NCI-H1048 (cell line): ENCODE measurements at regions not wholly inside any gene's neighbourhood (a gene's known extent, or its start where the extent isn't known, plus 50 kb on each side); places are given as distances from the start of the nearest gene placed in this dataset.
"Not testable (repeated sequence)": the region's sequence is repeated elsewhere in the genome, so short reads cannot be mapped to it uniquely, and the experiment has no call there.

Experiments used
- DNase-seq: peaks from one replicate; lab custom pipeline; 2025; lab: John Stamatoyannopoulos, UW

DNA sequence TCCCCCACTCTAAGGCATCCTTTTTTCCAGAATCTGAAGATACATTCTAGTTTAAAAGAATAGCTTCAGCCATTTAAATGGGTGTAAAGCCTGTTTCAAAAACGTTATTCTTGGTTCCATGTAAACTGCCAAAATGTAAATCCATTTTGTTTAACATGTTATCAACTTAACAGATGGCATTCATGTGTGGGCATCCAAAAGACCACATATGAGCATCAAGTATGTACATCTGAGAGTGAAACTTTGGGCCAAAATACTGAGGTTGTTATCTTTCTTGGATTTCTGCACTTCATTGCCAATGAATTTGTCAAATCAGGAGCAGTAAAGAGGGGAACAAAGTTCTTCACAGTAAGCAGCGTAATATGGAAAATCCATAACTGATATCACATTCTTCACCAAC is 395.4 kb downstream of the ZNF804A start:
- DNase-seq, result no peak

DNA sequence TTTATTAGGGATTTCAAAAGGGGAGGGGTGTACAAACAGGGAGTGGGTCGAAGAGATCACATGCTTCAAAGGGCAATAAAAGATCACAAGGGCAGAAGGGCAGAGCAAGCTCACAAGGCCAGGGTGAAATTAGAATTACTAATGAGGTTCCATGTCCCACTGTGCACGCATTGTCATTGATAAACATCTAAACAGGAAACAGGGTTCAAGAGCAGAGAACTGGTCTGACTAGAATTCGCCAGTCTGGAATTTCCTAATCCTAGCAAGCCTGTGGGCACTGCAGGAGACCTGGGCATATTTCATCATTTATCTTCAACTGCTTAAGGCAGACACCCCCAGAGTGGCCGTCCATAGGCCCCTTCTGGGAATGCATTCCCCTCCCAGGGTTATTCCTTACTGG is 408.2 kb downstream of the ZNF804A start:
- DNase-seq, result no peak

DNA sequence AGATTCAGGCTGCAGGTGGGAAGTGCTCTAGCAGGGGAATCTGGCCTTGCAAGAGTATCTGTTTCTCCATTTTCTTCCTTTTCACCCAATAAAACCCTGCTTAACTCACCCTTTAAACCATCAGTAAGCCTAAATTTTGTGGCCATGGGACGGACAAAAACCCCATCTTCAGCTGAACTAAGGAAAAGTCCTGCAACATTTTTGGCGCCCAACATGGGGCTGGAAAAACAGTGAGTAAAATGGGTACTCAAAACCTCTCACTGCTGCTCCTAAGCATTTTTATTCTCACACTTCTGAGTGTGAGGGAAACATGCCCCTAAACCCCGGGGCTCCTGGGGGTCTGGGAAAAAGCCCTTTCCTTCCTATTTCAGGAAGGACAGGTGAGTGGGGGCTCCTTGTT is 414.3 kb downstream of the ZNF804A start:
- no peak for DNase-seq

DNA sequence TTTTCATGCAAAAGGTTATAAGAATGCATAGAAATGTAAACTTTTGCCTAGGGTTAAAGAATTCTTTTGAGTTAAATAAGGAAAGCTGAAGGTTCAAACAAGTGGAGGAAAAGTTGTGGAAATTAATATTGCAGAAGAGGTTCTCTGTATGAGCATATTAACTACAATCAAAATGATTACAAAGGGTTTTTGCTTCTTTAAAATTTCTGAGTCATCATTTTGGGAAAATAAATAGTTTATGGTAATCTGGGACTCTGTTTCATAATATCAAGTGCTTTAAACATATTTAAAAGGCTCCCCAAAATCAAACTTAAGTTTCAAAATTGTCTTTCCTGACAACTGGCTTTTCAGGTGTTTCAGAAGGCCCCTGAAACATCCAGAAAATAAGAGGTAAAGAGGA is 415.7 kb downstream of the ZNF804A start:
- no peak for DNase-seq

DNA sequence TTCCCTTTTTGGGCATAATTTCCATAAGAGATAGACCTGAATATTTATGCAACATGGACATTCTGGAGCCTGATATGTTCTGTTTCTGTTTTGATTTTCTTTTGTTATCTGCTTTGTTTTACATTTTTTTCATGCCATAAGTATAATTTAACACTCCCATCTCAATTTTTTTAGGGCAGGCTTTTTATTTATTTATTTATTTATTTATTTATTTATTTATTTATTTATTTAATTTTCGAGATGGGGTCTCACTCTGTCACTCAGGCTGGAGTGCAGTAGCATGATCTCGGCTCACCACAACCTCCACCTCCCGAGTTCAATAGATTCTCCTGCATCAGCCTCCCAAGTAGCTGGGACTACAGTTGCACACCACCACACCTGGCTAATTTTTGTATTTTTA is 427.6 kb downstream of the ZNF804A start:
- not testable (repeated sequence) for DNase-seq

DNA sequence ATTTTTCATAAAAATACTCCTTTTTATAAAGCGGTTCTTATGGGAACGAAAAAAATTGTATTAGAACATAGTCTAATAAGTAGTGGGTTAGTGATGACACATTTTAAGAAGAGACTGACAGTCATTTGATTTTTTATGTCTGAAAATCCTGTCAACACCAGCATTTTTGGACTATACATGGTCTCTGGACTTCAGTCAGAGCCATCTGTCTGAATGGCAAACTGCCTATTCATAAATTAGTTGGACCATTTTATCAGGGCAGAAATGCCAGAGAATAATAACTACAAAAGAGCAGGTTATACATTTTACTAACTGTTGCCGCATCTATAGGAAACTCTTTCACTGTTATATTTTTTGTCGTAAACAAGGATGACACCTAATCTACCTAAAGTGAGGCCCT is 437.6 kb downstream of the ZNF804A start:
- no peak for DNase-seq

DNA sequence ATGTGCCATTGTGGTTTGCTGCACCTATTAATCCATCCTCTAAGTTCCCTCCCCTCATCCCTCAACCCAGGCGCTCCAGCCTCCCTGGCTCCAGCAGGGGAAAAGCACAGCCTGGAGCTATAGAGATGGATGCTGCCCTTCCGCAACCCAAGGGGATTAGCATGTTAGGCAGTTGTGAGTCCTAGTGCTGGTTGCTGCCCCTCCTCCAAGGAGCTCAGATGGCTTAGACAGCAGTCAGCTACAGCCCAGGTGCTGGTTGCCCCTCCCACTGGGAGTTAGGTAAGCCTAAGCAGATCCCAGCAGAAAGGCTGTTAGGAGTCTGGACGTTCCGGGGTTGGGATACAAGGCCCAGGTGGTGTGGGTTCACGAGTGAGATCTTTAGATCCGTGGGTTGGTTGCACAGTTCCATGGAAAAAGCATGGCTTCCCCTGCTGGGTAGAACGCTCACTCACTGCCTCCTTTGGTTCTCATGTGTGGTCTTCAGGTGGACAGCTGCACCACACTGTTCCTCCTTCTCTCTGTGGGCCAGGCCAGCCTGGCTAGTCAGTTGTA is 446.1 kb downstream of the ZNF804A start:
- DNase-seq, result no peak

DNA sequence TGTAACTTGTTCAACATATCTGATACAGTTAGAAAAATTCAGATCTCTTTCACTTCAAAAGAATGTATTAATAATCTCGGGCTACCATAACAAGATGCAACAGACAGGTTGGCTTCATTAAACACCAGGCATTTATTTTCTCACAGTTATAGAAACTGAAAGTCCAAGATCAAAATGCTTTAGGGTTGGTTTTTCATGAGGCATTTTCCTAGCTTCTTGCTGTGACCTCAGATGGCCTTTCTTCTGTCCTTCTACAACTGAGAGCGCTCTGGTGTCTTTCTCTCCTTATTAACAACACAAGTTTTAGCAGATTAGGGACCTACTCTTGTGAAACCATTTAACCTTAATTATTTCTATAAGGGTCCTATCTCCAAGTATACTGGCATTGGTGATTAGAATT is 452.5 kb downstream of the ZNF804A start:
- no peak for DNase-seq

DNA sequence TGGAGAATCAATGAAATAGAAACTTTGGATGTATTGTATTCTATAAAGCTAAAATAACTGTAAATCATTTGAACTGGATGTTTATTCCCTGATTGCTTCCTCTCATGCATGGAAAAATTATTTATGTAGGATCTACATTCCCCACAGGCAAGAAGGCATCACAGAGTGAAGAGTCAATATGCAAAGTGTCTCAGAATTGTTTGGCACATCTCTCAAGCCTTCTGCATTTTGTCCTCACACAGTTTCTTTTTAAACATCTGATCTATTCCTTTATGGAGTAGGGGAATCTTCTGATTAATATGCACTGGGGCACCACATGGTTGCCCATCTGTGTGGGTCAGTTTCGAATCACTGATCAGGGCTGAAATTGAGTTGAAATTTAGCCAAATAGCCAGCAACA is 465.4 kb downstream of the ZNF804A start:
- DNase-seq, result no peak

DNA sequence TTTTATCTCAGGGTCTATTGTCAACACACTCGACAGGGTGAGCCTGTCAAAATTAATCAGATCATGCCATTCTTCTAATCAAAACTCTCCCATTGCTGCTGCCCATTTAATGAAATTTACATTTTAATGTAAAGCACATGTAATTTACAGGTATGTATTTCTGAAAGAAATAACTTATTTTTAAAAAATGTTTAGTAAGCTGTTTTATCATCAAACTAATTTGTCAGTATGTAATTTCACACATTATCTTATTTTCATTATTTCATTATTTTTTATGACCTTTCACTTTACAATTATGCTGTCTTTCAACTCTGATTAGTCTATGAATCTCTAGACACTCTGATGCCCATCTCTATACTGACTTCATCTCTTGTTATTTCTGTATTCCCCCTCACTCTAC is 467.8 kb downstream of the ZNF804A start:
- DNase-seq, result no peak

DNA sequence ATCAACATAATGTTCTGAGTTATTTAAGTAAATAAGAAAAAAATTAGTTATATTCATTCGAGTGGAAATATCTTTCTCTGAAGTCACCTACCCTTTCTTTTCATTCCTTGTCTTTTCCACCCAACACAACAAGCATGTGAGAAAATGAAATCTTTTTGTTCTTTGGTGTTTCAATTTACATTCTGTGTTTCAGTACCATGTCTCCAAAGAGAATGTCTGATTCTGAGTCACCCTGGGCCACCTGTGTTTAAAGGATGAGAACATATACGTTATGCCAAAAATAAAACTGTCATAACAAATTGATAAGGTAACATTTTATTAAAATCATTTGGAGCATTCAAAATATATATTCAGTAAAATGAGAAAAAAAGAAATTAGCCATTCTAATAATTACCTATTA is 470.8 kb downstream of the ZNF804A start:
- no peak for DNase-seq

DNA sequence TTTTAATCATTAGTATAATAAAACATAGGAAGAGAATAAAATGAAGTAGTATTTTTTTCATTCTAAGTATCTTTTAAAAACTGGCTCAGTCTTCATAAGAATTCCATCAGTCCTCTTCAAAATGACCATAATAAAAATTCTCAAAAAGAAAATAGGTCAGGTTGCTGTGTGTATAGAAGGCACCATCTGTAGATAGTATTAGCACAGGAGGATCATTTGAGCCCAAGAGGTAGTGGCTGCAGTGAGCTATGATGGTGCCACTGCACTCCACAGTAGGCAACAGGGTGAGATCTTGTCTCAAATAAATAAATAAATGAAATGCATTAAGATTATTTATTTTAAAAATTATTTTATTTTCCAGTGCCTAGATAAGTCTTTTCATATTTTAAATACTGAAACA is 475.8 kb downstream of the ZNF804A start:
- DNase-seq, result no peak

DNA sequence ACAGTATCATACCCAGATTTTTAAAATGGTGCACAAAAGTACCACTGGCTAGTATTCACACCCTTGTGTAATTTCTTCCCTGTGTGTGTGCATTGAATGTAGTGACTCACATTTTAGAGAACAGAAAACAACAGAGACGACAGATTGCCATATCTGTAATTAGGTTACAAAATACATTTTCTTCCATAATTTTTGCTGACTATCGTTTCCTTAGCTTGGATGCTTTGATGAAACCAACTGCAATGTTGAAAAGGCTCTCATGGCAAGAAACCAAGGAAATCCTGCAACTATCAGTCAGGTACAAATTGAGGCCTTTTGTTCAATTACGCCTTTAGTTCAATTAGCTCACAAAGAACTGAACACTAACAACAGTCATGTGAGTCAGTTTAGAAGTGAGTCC is 484.4 kb downstream of the ZNF804A start:
- DNase-seq, result no peak

DNA sequence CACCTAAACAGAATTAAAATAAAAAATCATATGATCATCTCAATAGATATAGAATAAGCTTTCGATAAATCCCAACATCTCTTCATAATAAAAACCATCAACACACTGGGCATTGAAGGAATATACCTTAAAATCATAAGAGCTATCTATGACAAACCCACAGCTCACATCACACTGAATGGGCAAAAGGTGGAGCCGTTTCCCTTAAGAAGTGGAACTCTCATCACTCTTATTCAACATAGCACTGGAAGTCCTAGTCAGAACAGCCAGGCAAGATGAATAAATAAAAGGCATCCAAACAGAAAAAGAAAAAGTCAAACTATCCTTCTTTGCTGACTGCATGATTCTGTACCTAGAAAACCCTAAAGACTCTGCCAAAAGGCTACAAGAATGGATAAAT is 510.3 kb downstream of the ZNF804A start:
- DNase-seq, result no peak

DNA sequence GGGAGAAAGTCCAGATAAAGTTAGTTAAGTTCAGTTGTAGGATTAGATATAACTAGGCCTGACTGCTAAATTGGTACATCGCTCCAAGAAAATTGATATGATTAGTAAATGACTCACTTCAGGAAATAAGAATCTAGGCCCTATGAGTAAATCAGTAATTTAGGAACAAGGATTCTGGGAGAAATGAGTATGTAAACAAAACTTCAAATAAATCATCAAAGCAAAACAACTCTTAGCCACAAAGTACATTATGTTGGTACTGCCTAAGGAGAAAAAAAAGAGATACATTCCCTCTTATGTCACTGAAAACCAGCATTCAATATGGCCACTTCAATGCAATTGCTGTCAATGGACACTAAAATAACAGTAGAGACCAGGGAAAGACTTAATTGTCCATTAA is 529.1 kb downstream of the ZNF804A start:
- no peak for DNase-seq

DNA sequence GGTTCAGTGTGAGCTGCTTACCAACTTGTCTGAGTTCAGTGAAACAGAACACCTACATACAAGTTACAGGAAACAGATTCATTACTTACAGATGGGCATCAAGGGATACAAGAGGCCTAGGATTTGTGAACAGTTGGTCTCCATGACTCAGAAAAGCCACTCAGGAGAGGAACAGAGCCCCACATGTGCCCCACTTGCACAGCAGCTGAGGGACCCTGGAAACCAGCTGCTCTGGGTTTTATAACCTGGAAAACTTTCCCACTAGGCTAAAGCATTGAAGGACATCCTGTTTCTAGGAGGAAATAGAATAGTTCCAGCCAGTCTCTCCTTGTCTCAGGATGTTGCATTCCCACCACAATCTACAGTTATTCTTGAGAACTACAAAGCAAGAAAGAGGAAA is 530.0 kb downstream of the ZNF804A start:
- no peak for DNase-seq

DNA sequence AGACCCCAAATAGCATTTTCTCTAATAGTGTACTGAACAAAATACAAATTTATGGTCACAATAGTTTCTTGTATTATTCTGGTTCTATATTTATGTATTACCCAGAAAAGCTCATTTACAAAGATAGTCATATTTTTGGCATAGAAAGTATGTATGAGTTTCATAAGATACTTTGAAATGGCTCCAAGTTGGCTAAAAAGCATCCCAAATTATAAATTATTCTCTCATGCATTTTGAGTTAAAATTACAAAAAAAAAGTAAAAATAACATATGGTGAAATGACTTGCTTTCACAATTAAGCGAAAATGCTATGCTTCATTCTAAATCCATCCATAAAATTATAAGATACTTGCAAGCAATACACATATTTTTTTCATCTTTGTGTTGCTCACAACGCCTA is 530.7 kb downstream of the ZNF804A start:
- no peak for DNase-seq

DNA sequence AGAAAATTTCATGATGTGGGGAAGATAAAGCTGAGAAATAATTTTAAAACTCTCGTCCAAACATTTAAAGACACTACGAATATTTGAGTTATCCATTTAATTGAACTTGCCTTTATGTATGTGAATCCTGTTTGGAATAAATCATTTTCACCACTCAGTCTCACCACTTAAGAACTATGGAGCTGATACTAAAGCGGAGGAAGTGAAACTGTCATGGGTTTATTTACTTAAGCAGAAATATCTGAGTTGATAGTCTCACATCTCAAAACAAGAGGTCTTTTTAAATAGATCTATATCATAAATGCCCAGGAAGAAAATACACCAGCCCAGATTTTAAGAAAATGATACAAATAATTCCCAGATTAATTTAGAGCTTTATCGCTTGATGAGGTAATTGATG is 532.4 kb downstream of the ZNF804A start:
- DNase-seq, result no peak

DNA sequence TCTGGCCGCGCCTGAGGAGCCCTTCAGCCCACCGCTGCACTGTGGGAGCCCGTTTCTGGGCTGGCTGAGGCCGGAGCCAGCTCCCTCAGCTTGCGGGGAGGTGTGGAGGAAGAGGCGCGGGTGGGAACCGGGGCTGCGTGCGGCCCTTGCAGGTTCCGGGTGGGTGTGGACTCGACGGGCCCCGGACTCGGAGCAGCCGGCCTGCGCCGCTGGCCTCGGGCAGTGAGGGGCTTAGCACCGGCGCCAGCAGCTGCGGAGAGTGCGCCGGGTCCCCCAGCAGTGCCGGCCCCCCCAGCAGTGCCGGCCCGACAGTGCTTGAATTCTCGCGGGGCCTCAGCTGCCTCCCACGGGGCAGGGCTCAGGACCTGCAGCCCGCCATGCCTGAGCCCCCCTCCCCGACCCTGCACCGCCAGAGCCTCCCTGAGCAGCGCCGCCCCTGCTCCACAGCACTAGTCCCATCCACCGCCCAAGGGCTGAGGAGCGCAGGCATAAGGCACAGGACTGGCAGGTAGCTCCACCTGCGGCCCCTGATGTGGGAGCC is 534.2 kb downstream of the ZNF804A start:
- DNase-seq, result no peak

DNA sequence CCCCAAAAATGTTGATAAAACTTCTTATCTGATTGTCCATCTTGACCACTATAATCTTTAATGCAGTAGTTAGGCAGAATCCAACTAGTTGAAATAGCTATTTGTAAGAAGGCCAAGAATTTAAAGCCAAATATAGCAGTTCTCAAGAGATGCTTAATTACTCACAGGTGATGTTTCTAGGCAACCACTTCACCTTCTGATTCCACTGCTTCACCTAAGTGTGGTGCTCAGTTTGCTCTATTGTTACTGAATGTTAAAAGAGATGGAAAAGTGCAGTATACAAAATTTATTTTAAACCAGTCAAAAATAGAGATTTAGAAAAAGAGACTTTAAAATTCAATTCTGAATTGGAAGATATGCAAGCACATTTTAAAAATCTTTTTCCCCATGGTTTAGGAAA is 539.4 kb downstream of the ZNF804A start:
- DNase-seq, result no peak

DNA sequence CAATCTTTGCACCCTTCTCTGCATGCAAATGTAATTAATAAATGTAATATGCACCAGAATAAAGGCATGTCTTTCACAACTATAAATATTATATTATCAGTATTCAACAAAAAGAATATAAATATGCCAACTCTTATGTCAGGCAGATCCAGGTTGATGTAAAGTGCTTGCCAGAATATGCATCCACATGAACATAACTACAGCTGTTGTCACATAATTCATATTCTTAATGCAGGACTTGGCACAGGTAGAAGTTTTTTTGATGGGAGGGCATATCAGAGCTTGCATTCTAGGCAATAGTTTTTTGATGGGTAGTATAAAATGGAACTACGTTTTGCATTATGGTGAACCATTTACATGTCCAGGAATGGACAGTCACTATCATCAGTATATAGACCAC is 544.3 kb downstream of the ZNF804A start:
- DNase-seq, result no peak

DNA sequence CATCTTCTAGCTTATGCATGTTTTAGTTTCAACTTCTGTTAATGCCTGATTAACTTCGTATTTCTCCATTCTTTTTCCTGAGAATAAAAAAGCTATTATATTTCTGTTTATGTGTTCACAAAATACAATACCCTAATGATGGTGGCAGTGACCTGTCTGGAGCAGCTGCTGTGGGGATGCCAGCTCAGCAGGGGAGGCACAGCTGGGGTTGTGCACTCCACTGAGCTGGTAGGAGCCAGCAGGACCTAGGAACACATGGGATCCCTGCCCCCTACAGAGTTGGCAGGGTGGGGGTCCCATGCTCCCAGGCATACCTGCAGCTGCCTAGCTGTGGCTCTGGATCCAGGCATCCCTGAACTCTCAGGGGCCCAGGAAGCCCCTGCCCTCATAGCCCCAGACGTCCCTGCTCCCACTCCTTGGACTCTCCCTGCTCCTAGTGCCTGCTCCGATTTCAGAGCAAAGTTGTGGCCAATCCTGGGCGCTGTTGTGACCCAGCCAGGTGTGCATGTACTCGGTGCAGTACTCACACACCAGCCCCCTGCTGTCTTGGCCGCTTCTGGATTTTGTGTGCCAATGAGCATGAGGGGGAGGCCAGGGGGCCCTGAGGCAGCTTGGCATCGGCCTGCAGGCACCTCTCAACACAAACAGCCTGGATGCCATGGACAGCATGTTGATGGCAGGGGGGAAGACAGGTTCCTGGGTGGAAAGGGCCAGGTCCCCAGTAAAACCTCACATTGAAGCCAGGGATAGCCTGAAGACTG is 546.0 kb downstream of the ZNF804A start:
- DNase-seq, result no peak

DNA sequence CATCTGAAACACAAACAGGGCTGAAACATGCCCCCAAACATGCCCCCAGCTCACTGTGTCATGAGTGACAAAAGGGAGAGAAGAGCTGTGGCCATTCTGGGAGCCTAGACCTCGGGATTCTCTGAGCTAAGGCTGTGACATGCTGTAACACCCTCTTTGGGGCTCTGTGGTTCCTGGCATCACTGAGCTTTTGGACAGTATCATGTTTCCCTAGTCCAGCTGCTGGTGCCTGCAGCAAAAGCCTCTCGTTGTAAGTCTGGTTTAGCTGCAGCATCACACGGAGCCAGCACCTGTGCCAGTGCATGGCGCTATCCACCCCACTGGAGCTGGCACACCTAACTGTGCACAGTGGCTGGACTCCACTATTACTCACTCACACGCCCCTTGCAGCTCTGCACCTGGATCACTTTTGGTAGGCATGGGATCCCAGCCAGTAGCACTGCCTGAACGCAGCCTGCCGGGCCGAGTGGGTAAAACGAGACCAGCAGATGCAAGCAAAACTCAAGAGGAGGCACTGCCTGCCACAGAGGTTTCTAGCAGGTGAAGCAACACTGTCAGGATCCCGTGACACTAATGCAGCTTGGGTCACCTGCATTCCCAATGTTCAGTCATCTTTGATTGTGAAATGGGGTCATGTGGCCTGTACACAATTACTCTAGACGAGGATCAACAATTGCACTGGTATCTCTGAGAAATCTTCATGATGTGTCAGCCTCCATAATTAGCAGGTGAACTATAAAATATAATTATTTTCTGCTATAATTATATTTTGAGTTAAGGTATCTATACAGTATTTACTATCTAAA is 547.2 kb downstream of the ZNF804A start:
- no peak for DNase-seq
